HFFc6 (cell line): ENCODE measurements at regions not wholly inside any gene's neighbourhood (a gene's known extent, or its start where the extent isn't known, plus 50 kb on each side); places are given as distances from the start of the nearest gene placed in this dataset.
A peak's percentile ranks its signal among the peaks of the same experiment; 100 is the strongest.

Source experiments
- DNase-seq: peaks from one replicate; pipeline ENCODE4 v3.0.0-alpha.2; 2018
- H3K27ac Mint-ChIP-seq: 2 replicates; pipeline ENCODE4 v1.8.0; 2020; ENCODE audit warnings: mild to moderate bottlenecking, mixed read lengths
- H3K27me3 Mint-ChIP-seq: 2 replicates; pipeline ENCODE4 v1.8.0; 2021; ENCODE audit warnings: mild to moderate bottlenecking, moderate library complexity, mixed read lengths; ENCODE audit not compliant: insufficient read depth
- H3K36me3 Mint-ChIP-seq: 2 replicates; pipeline ENCODE4 v1.8.0; 2021; ENCODE audit warnings: low read depth, mixed read lengths
- H3K4me1 Mint-ChIP-seq: 2 replicates; pipeline ENCODE4 v1.8.0; 2020; ENCODE audit warnings: low read depth, mixed read lengths
- H3K4me3 Mint-ChIP-seq: 2 replicates; pipeline ENCODE4 v1.8.0; 2020; ENCODE audit warnings: mild to moderate bottlenecking, moderate library complexity, mixed read lengths
- H3K9me3 Mint-ChIP-seq: 2 replicates; pipeline ENCODE4 v1.8.0; 2020; ENCODE audit warnings: mild to moderate bottlenecking, mixed read lengths
- CTCF ChIP-seq: fragments of 200-600 bp; sonication (generic); IDR thresholded peaks from 2 replicates; pipeline ENCODE4 v1.5.0; 2021; ENCODE audit warnings: antibody characterized with exemption, mild to moderate bottlenecking

- Mint-ChIP-seq H3K9me3 (no peaks in the 10 kb centered on the region), H3K27ac (no peak overlapping the region), H3K4me1 (no peaks in the 10 kb centered on the region), H3K36me3 (no peaks in the 10 kb centered on the region), H3K27me3 (peaks cover 74% of the 10 kb centered on the region), H3K4me3 (no peak overlapping the region)
- no peak for DNase-seq
- TF ChIP-seq CTCF, result no peak
Observed at GRCh38 chr17:49904893-49905292, 57.0 kb upstream of the TAC4 start.

GRCh38 chr17:49906531-49907136 lies 58.8 kb upstream of the TAC4 start:
- Mint-ChIP-seq H3K9me3 (no peaks in the 10 kb centered on the region), H3K36me3 (no peaks in the 10 kb centered on the region), H3K27ac (no peak overlapping the region), H3K27me3 (peaks cover 68% of the 10 kb centered on the region), H3K4me3 (no peak overlapping the region), H3K4me1 (0 out of 2 replicates have a peak, but pooled peaks cover 5% of the 10 kb centered on the region)
- no peak for TF ChIP-seq CTCF
- DNase-seq, result no peak

GRCh38 chr17:49907279-49907678 lies 59.4 kb upstream of the TAC4 start:
- 0 out of 2 replicates have a peak, but pooled peaks cover 5% of the 10 kb centered on the region for H3K4me1 Mint-ChIP-seq
- H3K27ac Mint-ChIP-seq, result no peak overlapping the region
- no peak for DNase-seq
- H3K27me3 Mint-ChIP-seq, result peaks cover 70% of the 10 kb centered on the region
- H3K9me3 Mint-ChIP-seq, result no peaks in the 10 kb centered on the region
- H3K36me3 Mint-ChIP-seq, result no peaks in the 10 kb centered on the region
- H3K4me3 Mint-ChIP-seq, result no peak overlapping the region
- no peak for TF ChIP-seq CTCF

- peaks cover 65% of the 10 kb centered on the region for H3K27me3 Mint-ChIP-seq
- H3K4me3 Mint-ChIP-seq, result no peak overlapping the region
- no peaks in the 10 kb centered on the region for H3K36me3 Mint-ChIP-seq
- DNase-seq, result no peak
- H3K4me1 Mint-ChIP-seq, result peaks cover 12% of the 10 kb centered on the region; the same call in 1 of the 2 replicates
- H3K9me3 Mint-ChIP-seq, result no peaks in the 10 kb centered on the region
- no peak for TF ChIP-seq CTCF
- no peak overlapping the region for H3K27ac Mint-ChIP-seq
Observed at GRCh38 chr17:49908782-49909714, 59.9 kb upstream of the DLX4 start.

- Mint-ChIP-seq H3K27ac (no peak overlapping the region), H3K4me3 (no peak overlapping the region), H3K9me3 (no peaks in the 10 kb centered on the region), H3K4me1 (peaks cover 12% of the 10 kb centered on the region; the same call in 1 of the 2 replicates), H3K36me3 (no peaks in the 10 kb centered on the region), H3K27me3 (peaks cover 56% of the 10 kb centered on the region)
- peak; percentile 3 for DNase-seq
- TF ChIP-seq CTCF, result no peak
Observed at GRCh38 chr17:49910094-49910857, 58.7 kb upstream of the DLX4 start.
